ENCODE measurements at regions not wholly inside any gene's neighbourhood (a gene's known extent, or its start where the extent isn't known, plus 50 kb on each side); places are given as distances from the start of the nearest gene placed in this dataset.
"Not testable (repeated sequence)": the region's sequence is repeated elsewhere in the genome, so short reads cannot be mapped to it uniquely, and the experiment has no call there.

DNA sequence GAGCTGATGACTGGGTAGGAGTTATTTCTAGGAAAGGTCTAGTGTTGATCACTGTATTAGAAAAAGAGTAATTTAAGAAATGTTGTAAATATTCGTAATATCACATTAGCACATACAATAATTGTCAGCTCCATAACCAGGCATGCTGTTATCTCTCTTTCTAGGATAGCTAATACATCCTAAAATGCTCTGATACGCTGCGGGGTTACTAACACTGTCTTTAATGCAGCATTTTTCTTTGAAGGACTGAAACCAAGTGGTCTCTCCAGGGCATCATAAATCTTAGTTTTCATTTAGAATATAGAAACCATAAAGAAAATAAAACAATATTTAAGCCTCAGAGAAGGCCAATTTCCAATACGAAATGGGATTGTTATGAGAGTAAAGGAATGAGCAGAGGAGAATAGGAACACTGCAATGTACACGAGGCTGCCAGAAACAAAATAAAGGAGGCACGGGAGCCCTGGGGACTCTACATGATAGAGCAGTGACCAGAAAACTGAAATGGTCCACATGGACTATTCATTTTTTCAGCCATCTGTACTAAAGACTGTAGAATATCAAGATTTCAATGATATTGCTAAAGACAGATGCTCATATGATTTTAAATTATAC lies 1606.7 kb upstream of the AGA start:
- no peak for DNase-seq

DNA sequence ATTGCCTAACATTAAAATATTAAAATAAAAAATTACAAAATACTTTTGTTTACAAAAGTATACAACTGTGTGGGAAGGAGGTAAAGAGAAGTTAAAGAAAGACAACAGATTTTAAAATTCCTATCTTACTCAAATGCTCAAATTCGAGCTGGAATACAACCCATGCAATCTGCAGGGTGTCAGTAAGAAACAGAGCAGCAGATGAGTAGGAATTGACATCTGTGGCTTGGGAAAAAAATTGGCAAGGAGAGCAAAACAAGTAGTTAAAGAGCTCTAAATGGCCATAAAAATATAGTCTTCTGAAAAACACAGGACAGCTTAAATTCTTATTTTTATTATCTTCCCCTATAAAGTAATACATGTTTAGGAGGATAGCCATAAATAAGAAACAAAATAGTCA lies 1609.0 kb upstream of the AGA start:
- DNase-seq, result no peak

- no peak for DNase-seq
These were observed 1617.2 kb upstream of the AGA start for GRCh38 chr4:179059396-179059795.

DNA sequence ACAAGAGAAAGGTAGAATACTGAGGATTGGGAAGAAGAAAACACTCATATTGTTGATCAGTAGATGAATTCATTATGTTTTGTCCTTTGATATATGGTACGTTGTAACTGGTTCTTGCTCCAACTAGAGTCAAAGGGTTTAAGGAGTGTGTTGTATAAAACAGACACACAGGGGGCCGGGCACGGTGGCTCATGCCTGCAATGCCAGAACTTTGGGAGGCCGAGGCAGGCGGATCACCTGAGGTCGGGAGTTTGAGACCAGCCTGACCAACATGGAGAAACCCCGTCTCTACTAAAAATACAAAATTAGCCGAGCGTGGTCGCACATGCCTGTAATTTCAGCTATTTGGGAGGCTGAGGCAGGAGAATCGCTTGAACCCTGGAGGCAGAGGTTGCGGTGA lies 1624.0 kb upstream of the AGA start:
- not testable (repeated sequence) for DNase-seq

GRCh38 chr4:179071131-179071530 lies 1628.9 kb upstream of the AGA start:
- DNase-seq, result no peak

DNA sequence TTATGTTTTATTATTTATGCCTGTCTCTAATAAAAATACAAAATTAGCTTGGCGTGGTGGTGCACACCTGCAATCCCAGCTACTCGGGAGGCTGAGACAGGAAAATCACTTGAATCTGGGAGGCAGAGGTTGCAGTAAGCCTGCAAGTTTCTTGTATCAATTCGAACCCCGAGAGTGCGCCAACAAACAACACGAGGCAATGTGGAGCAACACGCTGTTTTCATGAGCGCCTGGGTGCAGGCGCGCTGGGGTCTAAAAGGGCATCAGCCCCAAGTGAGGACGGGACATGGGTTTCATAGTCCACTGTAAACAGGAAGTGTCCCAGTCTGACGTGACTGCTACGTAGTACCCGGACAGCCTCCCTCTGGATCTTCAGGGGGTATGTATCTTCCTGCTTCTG lies 1634.6 kb upstream of the AGA start:
- no peak for DNase-seq

DNA sequence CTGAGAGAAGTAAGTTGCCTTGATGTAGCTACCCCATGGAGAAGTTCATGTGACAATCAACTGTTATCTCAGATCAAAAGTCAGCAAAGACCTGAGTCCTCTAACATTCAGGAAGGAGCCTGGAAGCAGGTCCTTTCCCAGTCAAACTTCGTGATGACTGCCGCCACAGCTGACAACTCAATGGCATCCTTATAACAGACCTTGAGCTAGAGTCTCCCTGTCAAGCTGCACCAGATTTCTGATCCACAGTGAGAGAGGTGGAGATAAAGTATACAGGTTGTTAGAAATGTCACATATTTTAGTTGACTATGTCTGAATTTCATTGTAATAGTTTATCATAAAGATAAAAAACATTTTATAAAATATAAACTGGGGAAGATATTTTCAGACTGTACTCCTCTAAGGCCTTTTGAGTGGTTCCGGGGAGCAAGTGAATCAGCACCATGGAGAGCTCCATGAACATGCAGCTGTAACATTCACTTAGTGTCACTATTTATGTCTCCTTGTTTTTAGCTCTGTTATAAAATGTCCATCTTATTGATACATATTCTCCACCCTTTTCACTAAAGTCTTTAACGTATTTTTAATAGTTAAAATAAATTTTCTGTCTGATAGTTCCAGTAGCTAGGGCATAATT lies 1653.5 kb upstream of the AGA start:
- DNase-seq, result no peak

DNA sequence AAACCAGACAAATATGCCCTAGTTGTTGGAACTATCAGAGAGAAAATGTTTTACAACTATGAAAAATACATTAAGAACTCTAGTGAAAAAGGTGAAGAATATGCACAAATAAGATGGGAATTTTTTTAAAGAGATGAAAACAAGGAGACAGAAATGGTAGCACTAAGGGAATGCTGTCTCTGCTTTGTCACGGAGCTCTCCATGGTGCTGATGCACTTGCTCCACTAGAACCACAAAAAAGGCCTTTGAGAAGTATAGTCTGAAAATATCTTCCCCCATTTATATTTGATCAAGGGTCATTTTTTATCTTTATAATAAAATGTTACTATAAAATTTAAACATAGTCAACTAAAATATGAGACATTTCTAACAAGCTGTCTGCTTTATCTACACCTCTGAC lies 1655.5 kb upstream of the AGA start:
- no peak for DNase-seq

GRCh38 chr4:179110356-179110755 lies 1668.1 kb upstream of the AGA start:
- DNase-seq, result no peak

DNA sequence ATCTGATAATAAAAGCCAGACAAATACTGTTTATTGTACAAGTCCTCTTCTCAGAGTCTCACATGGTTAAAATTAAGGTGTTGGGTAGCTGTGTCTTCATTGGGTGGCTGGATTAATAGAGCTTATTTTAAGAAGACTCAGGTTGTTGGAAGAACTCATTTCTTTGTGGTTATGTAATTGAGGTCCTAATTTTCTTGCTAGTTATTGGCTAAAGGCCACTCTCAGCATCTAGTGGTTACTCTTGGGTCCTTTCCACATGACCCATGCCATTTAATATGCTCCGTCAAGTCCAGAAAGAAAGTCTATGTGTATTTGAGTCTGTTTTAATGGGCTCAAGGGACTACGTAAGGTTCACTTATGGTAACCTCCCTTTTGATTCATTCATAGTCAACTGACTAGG lies 1668.6 kb upstream of the AGA start:
- DNase-seq, result no peak

DNA sequence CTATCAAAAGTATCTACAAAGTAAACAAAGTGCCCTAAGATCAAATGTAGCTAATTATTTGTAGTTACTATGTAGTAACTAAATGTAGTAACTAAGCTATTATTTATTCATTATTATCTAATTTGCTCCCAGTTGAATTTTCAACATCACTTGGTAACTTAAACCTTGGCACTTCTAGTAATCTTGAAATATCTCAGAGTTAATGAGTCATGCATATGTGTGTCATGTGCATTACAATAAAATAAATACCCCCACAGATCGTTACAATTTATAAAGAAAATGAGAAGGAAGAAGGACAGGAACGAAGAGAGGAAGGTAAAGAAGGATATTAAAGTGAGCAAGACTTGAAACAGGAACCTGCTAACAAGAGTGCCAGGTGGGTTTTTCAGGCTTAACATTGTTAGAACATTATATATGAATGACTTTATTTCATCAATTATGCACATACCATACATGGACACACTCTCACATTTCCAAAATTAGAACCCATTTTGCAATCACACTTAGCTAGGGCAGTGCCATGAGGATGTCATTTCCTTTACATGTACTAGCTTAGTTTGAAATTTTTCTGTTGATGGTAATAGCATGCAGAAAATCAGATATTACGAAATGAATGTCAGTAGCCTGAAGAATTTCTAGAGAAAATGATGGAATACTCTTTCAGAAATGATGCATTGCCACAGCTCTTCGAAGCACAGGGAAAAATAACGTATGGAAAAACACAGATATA lies 1670.4 kb upstream of the AGA start:
- DNase-seq, result no peak

DNA sequence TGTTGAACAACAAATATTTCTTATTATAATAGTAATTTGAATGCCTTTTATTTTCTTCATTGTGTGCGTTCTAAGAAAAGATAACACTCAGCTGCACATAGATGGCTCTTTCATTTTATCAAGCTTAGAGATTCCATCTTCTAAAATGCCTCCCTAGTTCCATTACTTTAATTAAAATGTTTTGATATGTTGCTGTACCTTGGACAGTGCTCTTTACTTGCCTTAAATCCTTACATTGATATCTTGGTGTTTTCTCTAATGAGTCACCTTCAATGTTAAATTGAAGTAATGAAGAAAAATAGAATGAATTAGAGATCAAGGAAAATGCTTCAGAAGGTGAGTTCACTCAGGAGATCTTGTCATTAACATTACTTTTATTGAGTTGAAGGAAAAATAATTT lies 1672.4 kb upstream of the AGA start:
- DNase-seq, result no peak

GRCh38 chr4:179116011-179116410 lies 1673.8 kb upstream of the AGA start:
- DNase-seq, result no peak

DNA sequence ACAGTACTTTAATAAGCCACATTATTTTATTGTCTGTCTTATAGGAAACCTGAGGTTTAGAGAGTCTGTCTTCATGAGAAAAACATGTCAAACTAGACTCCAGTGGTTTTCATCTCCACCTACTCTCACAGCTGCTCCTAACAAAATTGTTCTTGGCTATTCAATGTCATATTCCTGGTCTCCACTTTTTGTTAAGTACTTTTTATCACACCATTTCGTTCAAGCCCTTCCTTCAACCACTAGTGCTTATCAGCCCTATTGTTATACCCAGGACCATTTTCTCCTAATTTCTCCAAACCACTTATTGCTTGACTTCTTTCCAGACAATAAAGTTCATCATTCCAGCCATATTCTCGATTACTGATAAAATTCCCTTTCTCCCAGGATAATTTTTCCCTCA lies 1674.3 kb upstream of the AGA start:
- no peak for DNase-seq

DNA sequence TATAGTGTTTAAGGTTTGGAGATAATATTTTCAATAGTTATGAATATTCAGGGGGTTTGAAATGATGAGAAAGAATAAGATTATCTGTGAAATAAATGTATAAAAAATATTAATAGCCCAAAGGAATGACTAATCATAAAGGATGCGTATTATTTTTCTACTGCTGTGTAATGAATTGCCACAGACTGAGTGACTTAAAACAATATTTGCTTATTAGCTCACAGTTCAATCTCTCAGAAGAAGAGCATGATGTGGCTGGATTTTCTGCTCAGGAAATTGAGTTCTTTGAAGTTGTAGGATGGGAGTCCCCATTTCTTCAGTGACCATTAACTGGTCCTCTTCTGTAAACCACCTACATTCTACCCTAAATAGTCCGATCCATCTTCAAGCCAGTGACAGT lies 1680.8 kb upstream of the AGA start:
- DNase-seq, result no peak

- no peak for DNase-seq
These were observed 1682.2 kb upstream of the AGA start for GRCh38 chr4:179124419-179124818.

- no peak for DNase-seq
These were observed 1682.7 kb upstream of the AGA start for GRCh38 chr4:179124957-179125356.

- no peak for DNase-seq
These were observed 1683.6 kb upstream of the AGA start for GRCh38 chr4:179125870-179126269.

- no peak for DNase-seq
These were observed 1686.1 kb upstream of the AGA start for GRCh38 chr4:179128299-179128698.

DNA sequence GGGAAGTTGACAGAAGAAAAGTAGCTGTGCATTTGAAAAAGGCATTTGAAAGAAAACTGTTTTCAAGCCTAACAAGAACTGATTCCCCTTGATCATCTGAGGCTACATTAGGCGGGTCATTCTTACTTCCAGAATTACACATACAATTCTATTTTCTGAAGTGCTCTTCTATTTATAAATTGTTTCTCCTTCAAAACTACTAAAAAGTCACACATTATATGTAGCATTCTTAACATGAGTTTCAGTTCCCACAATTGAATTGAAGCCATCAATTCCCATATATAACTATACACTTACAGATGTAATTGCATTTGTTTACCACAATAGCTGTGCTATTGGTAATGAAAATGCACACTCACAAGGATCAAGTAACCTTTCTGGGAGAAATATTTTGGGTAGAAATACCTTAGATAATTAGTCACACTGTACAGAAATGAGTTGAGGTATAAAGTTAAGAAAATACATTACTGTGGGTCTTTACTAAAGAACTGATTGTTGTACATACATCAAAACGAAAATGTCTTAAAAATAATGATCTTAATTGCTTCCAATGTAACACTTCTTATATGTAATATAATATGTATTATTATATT lies 1688.0 kb upstream of the AGA start:
- DNase-seq, result no peak

GRCh38 chr4:179145746-179146525 lies 1703.7 kb upstream of the AGA start:
- DNase-seq, result no peak

DNA sequence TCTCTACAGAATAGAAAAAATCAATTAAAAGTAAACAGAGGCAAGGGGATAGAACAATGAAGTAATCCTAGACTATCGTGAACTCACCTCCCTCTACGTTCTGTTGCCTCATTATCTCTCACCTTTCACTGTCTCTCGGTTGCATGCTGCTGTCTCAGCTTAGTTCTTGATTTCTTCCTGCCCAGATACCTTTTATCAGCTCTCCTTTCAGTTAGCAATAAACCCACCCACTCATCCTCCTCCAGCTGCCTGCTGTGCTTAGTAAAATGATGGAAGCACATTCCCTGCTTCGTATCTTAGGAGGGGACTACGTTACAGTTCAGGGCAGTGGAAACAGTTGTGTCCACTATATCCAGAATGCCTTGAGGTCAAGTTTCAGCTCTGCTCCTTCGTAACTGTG lies 1709.5 kb upstream of the AGA start:
- DNase-seq, result no peak

DNA sequence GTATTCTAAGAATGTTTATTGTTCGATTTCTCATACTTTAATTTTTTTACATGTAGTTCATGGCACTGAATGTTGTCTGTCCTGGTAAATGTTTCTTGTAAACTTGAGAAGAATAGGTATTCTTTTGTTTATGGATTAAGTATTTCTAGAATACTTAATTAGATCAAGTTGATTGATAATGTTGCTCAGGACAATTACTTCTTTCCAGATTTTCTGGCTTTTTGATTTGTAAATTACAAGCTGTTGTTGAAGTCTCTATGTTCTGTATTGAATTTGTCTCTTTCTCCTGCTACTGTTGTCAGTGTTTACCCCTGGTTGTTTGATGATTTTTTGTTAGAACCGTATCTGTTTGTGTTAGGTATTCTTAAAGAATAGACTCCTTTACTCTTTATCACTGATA lies 1720.9 kb upstream of the AGA start:
- no peak for DNase-seq

All from activated effector memory CD4-positive, alpha-beta T cell treated with Interleukin-2 at 50 U/mL for 16 hours (primary cell).